GM12878 (cell line): ENCODE measurements at regions not wholly inside any gene's neighbourhood (a gene's known extent, or its start where the extent isn't known, plus 50 kb on each side); places are given as distances from the start of the nearest gene placed in this dataset.

Source experiments
- ATAC-seq: fragments of 200-7000 bp; cut with Tn5 transposase; 3 replicates; pipeline ENCODE4 v1.9.1; 2020; ENCODE audit warnings: mild to moderate bottlenecking, moderate library complexity
- BruUV-seq: library from RNA; stranded (reverse); fragments of 400-500 nt; replicated peaks from 2 replicates; lab custom pipeline; 2021; lab: Mats Ljungman, UMichigan
- CTCF ChIA-PET: fragments of 300-600 bp; sonication (Branson Sonifier 250); formaldehyde crosslinking; extraction: SDS; loops from one replicate; lab custom pipeline; 2021; ENCODE audit warnings: inconsistent platforms; lab: Yijun Ruan, JAX
- POLR2A ChIA-PET: fragments of 350-600 bp; formaldehyde crosslinking; extraction: SDS; loops from one replicate; lab custom pipeline; 2021; ENCODE audit warnings: inconsistent platforms; lab: Charles Lee
- RAD21 ChIA-PET: fragments of 300-600 bp; sonication (Branson Sonifier 250); formaldehyde crosslinking; loops from one replicate; lab custom pipeline; 2023; ENCODE audit warnings: antibody characterized with exemption; ENCODE audit not compliant: unreplicated experiment; lab: Charles Lee
- SMC1A ChIA-PET: fragments of 300-600 bp; sonication (Branson Sonifier 250); formaldehyde crosslinking; loops from one replicate; lab custom pipeline; 2023; ENCODE audit not compliant: unreplicated experiment, uncharacterized antibody; lab: Charles Lee
- DNase-seq: peaks from one replicate; pipeline ENCODE4 v3.0.0-alpha.2; 2011; ENCODE audit warnings: low read depth, low spot score
- FAIRE-seq: peaks from 3 replicates; lab custom pipeline; 2011; peaks lifted over from hg19 to GRCh38; lab: Jason Lieb, UNC
- H2AFZ ChIP-seq: 2 replicates; pipeline ENCODE4 v1.6.0; 2011; ENCODE audit warnings: low read depth, low read length, control low read depth; ENCODE audit not compliant: control insufficient read depth
- H3K27ac ChIP-seq: 2 replicates; pipeline ENCODE4 v1.5.1; 2011; ENCODE audit warnings: control low read depth; ENCODE audit not compliant: control insufficient read depth, insufficient read depth
- H3K27me3 ChIP-seq, 2 experiments: replicated peaks in 1 of 2; 2 replicates each; pipeline versions ENCODE4 v1.6.0 to v1.6.1; 2011; ENCODE audit warnings: low read length in 1 of 2; ENCODE audit not compliant: control insufficient read depth in 2 of 2, insufficient read depth in 2 of 2
- H3K36me3 ChIP-seq, 2 experiments: 2 replicates each; pipeline ENCODE4 v1.5.1; 2011; ENCODE audit warnings: low read length in 1 of 2; ENCODE audit not compliant: control insufficient read depth in 2 of 2, insufficient read depth in 2 of 2
- H3K4me1 ChIP-seq: 2 replicates; pipeline ENCODE4 v1.6.1; 2011; ENCODE audit warnings: mild to moderate bottlenecking, low read length, moderate library complexity, mixed read lengths; ENCODE audit not compliant: control insufficient read depth, insufficient read depth
- H3K4me2 ChIP-seq: 2 replicates; pipeline ENCODE4 v1.6.0; 2011; ENCODE audit warnings: control low read depth; ENCODE audit not compliant: control insufficient read depth, insufficient read depth
- H3K4me3 ChIP-seq: fragments of 200-600 bp; sonication (generic); 2 replicates; pipeline ENCODE4 v1.5.1; 2016
- H3K79me2 ChIP-seq: 2 replicates; pipeline ENCODE4 v1.6.0; 2011; ENCODE audit warnings: low read length; ENCODE audit not compliant: control insufficient read depth, insufficient read depth
- H3K9ac ChIP-seq: 2 replicates; pipeline ENCODE4 v1.8.0; 2011; ENCODE audit warnings: low read length, control low read depth, mixed read lengths; ENCODE audit not compliant: control insufficient read depth, insufficient read depth
- H3K9me3 ChIP-seq: replicated peaks from 3 replicates; pipeline ENCODE4 v1.5.1; 2011; ENCODE audit warnings: mild to moderate bottlenecking, low read length; ENCODE audit not compliant: control insufficient read depth, insufficient read depth
- H4K20me1 ChIP-seq: 2 replicates; pipeline ENCODE4 v1.6.0; 2011; ENCODE audit not compliant: control insufficient read depth, insufficient read depth
- GABPA ChIP-seq: IDR thresholded peaks from 2 replicates; pipeline ENCODE4 v1.6.1; 2014; ENCODE audit warnings: antibody characterized with exemption, low read depth, mild to moderate bottlenecking, inconsistent platforms
- KAT2A ChIP-seq: conservative IDR thresholded peaks from 2 replicates; pipeline ENCODE4 v1.6.1; 2011; ENCODE audit warnings: low read depth, low read length; ENCODE audit not compliant: control insufficient read depth
- NFYB ChIP-seq: IDR thresholded peaks from 2 replicates; pipeline ENCODE4 v1.6.1; 2011; ENCODE audit warnings: low read depth, mild to moderate bottlenecking, low read length, improper control_type of control experiment, moderate library complexity; ENCODE audit not compliant: insufficient read depth
- NR2C2 ChIP-seq: IDR thresholded peaks from 2 replicates; pipeline ENCODE4 v1.6.1; 2011; ENCODE audit warnings: borderline replicate concordance, low read depth; ENCODE audit not compliant: control insufficient read depth, insufficient read length
- POLR2AphosphoS2 ChIP-seq: IDR thresholded peaks from 2 replicates; pipeline ENCODE4 v1.6.1; 2011; ENCODE audit warnings: low read depth, mild to moderate bottlenecking, low read length, improper control_type of control experiment, moderate library complexity
- RB1 ChIP-seq: fragments of 450-650 bp; formaldehyde crosslinking; IDR thresholded peaks from 2 replicates; pipeline ENCODE4 v1.6.1; 2017; ENCODE audit warnings: mild to moderate bottlenecking, borderline replicate concordance
- RFX5 ChIP-seq: IDR thresholded peaks from 2 replicates; pipeline ENCODE4 v1.6.1; 2011; ENCODE audit warnings: low read depth, low read length, improper control_type of control experiment
- SIN3A ChIP-seq: IDR thresholded peaks from 2 replicates; pipeline ENCODE4 v1.6.1; 2012; ENCODE audit warnings: low read depth, low read length, improper control_type of control experiment
- SREBF1 ChIP-seq: IDR thresholded peaks from 2 replicates; pipeline ENCODE4 v1.6.1; 2012; ENCODE audit warnings: mild to moderate bottlenecking, low read length
- TCF12 ChIP-seq: IDR thresholded peaks from 2 replicates; pipeline ENCODE4 v1.6.1; 2011; ENCODE audit warnings: low read depth, mild to moderate bottlenecking, low read length
- TCF7 ChIP-seq: IDR thresholded peaks from 2 replicates; pipeline ENCODE4 v1.6.1; 2014; ENCODE audit warnings: antibody characterized with exemption, borderline replicate concordance
- ZBED1 ChIP-seq: IDR thresholded peaks from 2 replicates; pipeline ENCODE4 v1.6.1; 2016; ENCODE audit warnings: borderline replicate concordance
- WGBS: methylation state at CpG from one replicate; pipeline ENCODE4 v1.1.6; 2016; ENCODE audit warnings: low lambda C conversion rate; ENCODE audit not compliant: insufficient replicate concordance, insufficient coverage; ENCODE audit errors: missing lambda C conversion rate; 5-methylcytosine and 5-hydroxymethylcytosine counted together
- in situ Hi-C: fragments of 300-500 bp; cut with MboI; formaldehyde crosslinking; loops from 9 replicates; pipeline ENCODE4 v1.14.3; 2018; ENCODE audit warnings: mixed read lengths
- intact Hi-C: fragments of 100-400 bp; cut with micrococcal nuclease; formaldehyde crosslinking; loops from one replicate; pipeline ENCODE4 v1.14.2; 2022; ENCODE audit not compliant: unreplicated experiment
- TF ChIP-seq, protein P1 (sequence below): fragments of 450-650 bp; conservative IDR thresholded peaks from 2 replicates; pipeline ENCODE4 v1.6.1; 2017; ENCODE audit warnings: mild to moderate bottlenecking, moderate library complexity
- TF ChIP-seq, protein P2 (sequence below): IDR thresholded peaks from 2 replicates; pipeline ENCODE4 v1.6.1; 2012; ENCODE audit warnings: mild to moderate bottlenecking, low read depth, low read length
- TF ChIP-seq, protein P3 (sequence below): fragments of 450-650 bp; IDR thresholded peaks from 2 replicates; pipeline ENCODE4 v1.6.1; 2016; ENCODE audit warnings: mild to moderate bottlenecking
- TF ChIP-seq, protein P4 (sequence below): IDR thresholded peaks from 2 replicates; pipeline ENCODE4 v1.6.1; 2012; ENCODE audit warnings: low read depth, low read length, improper control_type of control experiment

DNA sequence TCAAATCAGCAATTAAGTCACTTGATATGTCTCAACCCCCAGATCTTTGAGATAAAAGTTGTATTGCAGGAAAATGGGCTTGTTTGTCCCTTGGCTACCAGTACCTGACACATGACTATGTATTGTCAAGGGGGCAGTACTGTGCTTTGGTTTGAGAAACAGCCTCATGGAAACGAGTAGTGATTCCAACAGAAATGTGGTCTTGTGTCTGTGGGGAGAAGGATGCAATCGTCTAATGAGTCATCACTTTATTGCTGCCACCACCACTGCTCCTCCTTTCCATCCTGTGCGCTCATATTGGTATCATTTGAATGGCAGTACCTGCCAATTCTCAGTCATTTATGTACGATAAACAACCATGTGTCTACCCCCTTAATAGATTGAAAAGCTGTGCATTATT, 72.8 kb upstream of the ARHGAP5 start (continued):
- TF ChIP-seq, protein P1, sequence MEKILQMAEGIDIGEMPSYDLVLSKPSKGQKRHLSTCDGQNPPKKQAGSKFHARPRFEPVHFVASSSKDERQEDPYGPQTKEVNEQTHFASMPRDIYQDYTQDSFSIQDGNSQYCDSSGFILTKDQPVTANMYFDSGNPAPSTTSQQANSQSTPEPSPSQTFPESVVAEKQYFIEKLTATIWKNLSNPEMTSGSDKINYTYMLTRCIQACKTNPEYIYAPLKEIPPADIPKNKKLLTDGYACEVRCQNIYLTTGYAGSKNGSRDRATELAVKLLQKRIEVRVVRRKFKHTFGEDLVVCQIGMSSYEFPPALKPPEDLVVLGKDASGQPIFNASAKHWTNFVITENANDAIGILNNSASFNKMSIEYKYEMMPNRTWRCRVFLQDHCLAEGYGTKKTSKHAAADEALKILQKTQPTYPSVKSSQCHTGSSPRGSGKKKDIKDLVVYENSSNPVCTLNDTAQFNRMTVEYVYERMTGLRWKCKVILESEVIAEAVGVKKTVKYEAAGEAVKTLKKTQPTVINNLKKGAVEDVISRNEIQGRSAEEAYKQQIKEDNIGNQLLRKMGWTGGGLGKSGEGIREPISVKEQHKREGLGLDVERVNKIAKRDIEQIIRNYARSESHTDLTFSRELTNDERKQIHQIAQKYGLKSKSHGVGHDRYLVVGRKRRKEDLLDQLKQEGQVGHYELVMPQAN = no peak
- TF ChIP-seq POLR2AphosphoS2 (no peak), SREBF1 (no peak)
- TF ChIP-seq, protein P2, sequence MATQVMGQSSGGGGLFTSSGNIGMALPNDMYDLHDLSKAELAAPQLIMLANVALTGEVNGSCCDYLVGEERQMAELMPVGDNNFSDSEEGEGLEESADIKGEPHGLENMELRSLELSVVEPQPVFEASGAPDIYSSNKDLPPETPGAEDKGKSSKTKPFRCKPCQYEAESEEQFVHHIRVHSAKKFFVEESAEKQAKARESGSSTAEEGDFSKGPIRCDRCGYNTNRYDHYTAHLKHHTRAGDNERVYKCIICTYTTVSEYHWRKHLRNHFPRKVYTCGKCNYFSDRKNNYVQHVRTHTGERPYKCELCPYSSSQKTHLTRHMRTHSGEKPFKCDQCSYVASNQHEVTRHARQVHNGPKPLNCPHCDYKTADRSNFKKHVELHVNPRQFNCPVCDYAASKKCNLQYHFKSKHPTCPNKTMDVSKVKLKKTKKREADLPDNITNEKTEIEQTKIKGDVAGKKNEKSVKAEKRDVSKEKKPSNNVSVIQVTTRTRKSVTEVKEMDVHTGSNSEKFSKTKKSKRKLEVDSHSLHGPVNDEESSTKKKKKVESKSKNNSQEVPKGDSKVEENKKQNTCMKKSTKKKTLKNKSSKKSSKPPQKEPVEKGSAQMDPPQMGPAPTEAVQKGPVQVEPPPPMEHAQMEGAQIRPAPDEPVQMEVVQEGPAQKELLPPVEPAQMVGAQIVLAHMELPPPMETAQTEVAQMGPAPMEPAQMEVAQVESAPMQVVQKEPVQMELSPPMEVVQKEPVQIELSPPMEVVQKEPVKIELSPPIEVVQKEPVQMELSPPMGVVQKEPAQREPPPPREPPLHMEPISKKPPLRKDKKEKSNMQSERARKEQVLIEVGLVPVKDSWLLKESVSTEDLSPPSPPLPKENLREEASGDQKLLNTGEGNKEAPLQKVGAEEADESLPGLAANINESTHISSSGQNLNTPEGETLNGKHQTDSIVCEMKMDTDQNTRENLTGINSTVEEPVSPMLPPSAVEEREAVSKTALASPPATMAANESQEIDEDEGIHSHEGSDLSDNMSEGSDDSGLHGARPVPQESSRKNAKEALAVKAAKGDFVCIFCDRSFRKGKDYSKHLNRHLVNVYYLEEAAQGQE = no peak

DNA sequence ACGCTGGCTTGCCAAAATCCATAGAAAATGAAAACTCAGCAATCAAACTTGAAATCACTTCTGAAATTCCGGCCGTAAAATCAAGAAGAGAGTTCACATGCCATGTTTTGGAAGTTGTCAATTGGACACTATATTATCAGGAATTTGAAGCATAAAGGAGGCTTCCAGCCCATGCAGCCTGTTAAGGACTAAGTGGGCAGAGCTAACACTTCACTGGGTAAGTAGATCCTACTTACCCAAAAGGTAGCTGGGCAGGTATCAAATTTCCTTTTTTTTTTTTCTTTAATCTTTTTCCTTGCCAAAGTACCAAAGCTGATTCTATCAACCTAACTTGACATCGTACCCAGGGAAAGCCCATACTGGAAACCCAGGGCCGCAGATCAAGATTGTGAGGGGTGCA, 71.5 kb upstream of the ARHGAP5 start:
- Histone ChIP-seq H4K20me1 (no peaks in the 10 kb centered on the region), H3K9me3 (no peaks in the 10 kb centered on the region), H3K4me2 (no peak overlapping the region), H3K79me2 (no peaks in the 10 kb centered on the region), H3K4me3 (no peak overlapping the region), H3K9ac (no peak overlapping the region), H3K36me3 (no peaks in the 10 kb centered on the region), H3K27ac (no peak overlapping the region), H3K4me1 (no peaks in the 10 kb centered on the region), H3K27me3 (no peaks in the 10 kb centered on the region; a peak in 1 of 4 replicates), H2AFZ (no peak overlapping the region)
- WGBS = 71% methylated on average over 5 of the region's 5 CpGs
- CTCF ChIA-PET = interaction anchor here (1.4 kb wide), 1 partner anchor 249 kb away, joined by 3 read pairs; no protein-coding TSS in a partner anchor
- in situ Hi-C loops = no loop called here
- DNase-seq (no peak), FAIRE-seq (no peak), ATAC-seq (no peak)
- BruUV-seq = no TSS peak
- SMC1A ChIA-PET = interaction anchor here (1.1 to 1.3 kb wide), 2 partner anchors 13 to 60 kb away, joined by 3 read pairs; no protein-coding TSS in a partner anchor
- RAD21 ChIA-PET = no interaction called here
- POLR2A ChIA-PET = no interaction called here
- intact Hi-C loops = no loop called here
- TF ChIP-seq KAT2A (no peak), SIN3A (no peak), TCF7 (no peak), NFYB (no peak), RB1 (no peak), RFX5 (no peak), NR2C2 (no peak), ZBED1 (no peak), TCF12 (no peak), SREBF1 (no peak), GABPA (no peak)
- TF ChIP-seq, protein P3, sequence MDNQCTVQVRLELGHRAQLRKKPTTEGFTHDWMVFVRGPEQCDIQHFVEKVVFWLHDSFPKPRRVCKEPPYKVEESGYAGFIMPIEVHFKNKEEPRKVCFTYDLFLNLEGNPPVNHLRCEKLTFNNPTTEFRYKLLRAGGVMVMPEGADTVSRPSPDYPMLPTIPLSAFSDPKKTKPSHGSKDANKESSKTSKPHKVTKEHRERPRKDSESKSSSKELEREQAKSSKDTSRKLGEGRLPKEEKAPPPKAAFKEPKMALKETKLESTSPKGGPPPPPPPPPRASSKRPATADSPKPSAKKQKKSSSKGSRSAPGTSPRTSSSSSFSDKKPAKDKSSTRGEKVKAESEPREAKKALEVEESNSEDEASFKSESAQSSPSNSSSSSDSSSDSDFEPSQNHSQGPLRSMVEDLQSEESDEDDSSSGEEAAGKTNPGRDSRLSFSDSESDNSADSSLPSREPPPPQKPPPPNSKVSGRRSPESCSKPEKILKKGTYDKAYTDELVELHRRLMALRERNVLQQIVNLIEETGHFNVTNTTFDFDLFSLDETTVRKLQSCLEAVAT = no peak
- TF ChIP-seq, protein P4, sequence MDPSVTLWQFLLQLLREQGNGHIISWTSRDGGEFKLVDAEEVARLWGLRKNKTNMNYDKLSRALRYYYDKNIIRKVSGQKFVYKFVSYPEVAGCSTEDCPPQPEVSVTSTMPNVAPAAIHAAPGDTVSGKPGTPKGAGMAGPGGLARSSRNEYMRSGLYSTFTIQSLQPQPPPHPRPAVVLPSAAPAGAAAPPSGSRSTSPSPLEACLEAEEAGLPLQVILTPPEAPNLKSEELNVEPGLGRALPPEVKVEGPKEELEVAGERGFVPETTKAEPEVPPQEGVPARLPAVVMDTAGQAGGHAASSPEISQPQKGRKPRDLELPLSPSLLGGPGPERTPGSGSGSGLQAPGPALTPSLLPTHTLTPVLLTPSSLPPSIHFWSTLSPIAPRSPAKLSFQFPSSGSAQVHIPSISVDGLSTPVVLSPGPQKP = no peak
